ENCODE measurements at regions not wholly inside any gene's neighbourhood (a gene's known extent, or its start where the extent isn't known, plus 50 kb on each side); places are given as distances from the start of the nearest gene placed in this dataset.
"Not testable (repeated sequence)": the region's sequence is repeated elsewhere in the genome, so short reads cannot be mapped to it uniquely, and the experiment has no call there.

GRCh38 chr10:109104806-109105205 is 818.5 kb downstream of the XPNPEP1 start:
- no peak for DNase-seq (ENCODE audit: low spot score)

- DNase-seq (ENCODE audit: low spot score), result no peak
These were observed 820.0 kb downstream of the XPNPEP1 start for GRCh38 chr10:109103278-109103677.

GRCh38 chr10:109089779-109090178 is 833.5 kb downstream of the XPNPEP1 start:
- DNase-seq (ENCODE audit: low spot score), result no peak

- no peak for DNase-seq (ENCODE audit: low spot score)
These were observed 851.8 kb downstream of the XPNPEP1 start for GRCh38 chr10:109071539-109071938.

GRCh38 chr10:109070492-109070891 is 852.8 kb downstream of the XPNPEP1 start:
- DNase-seq (ENCODE audit: low spot score), result no peak

- no peak for DNase-seq (ENCODE audit: low spot score)
These were observed 856.3 kb downstream of the XPNPEP1 start for GRCh38 chr10:109067031-109067430.

GRCh38 chr10:109065821-109066220 is 857.5 kb downstream of the XPNPEP1 start:
- no peak for DNase-seq (ENCODE audit: low spot score)

GRCh38 chr10:109062371-109062770 is 860.9 kb downstream of the XPNPEP1 start:
- no peak for DNase-seq (ENCODE audit: low spot score)

- no peak for DNase-seq (ENCODE audit: low spot score)
These were observed 868.1 kb downstream of the XPNPEP1 start for GRCh38 chr10:109055243-109055642.

GRCh38 chr10:109047856-109048255 is 875.5 kb downstream of the XPNPEP1 start:
- DNase-seq (ENCODE audit: low spot score), result no peak

- not testable (repeated sequence) for DNase-seq (ENCODE audit: low spot score)
These were observed 876.9 kb downstream of the XPNPEP1 start for GRCh38 chr10:109046427-109046826.

- no peak for DNase-seq (ENCODE audit: low spot score)
These were observed 882.7 kb downstream of the XPNPEP1 start for GRCh38 chr10:109040622-109041021.

- DNase-seq (ENCODE audit: low spot score), result no peak
These were observed 885.3 kb downstream of the XPNPEP1 start for GRCh38 chr10:109037978-109038377.

GRCh38 chr10:109030581-109031210 is 892.6 kb downstream of the XPNPEP1 start:
- DNase-seq (ENCODE audit: low spot score), result no peak

GRCh38 chr10:109029870-109030269 is 893.4 kb downstream of the XPNPEP1 start:
- DNase-seq (ENCODE audit: low spot score), result no peak

GRCh38 chr10:109027534-109028185 is 895.7 kb downstream of the XPNPEP1 start:
- DNase-seq (ENCODE audit: low spot score), result no peak

GRCh38 chr10:109025172-109025571 is 898.1 kb downstream of the XPNPEP1 start:
- no peak for DNase-seq (ENCODE audit: low spot score)

GRCh38 chr10:109022417-109023049 is 900.8 kb downstream of the XPNPEP1 start:
- DNase-seq (ENCODE audit: low spot score), result no peak

- DNase-seq (ENCODE audit: low spot score), result no peak
These were observed 904.3 kb downstream of the XPNPEP1 start for GRCh38 chr10:109019001-109019424.

- DNase-seq (ENCODE audit: low spot score), result no peak
These were observed 915.8 kb downstream of the XPNPEP1 start for GRCh38 chr10:109007514-109007913.

GRCh38 chr10:108990441-108990840 is 932.9 kb downstream of the XPNPEP1 start:
- DNase-seq (ENCODE audit: low spot score), result no peak

GRCh38 chr10:108989976-108990375 is 933.3 kb downstream of the XPNPEP1 start:
- no peak for DNase-seq (ENCODE audit: low spot score)

- DNase-seq (ENCODE audit: low spot score), result no peak
These were observed 941.2 kb downstream of the XPNPEP1 start for GRCh38 chr10:108982159-108982558.

All from mesenteric fat pad (tissue), 1 donor.